OCI-LY3 (cell line): ENCODE measurements at regions not wholly inside any gene's neighbourhood (a gene's known extent, or its start where the extent isn't known, plus 50 kb on each side); places are given as distances from the start of the nearest gene placed in this dataset.
"Not testable (repeated sequence)": the region's sequence is repeated elsewhere in the genome, so short reads cannot be mapped to it uniquely, and the experiment has no call there.

Source experiments
- H2AFZ ChIP-seq: fragments of 200-600, 300-600 bp; shearing (Covaris generic); 2 replicates; pipeline ENCODE4 v1.6.0; 2014; ENCODE audit warnings: antibody characterized with exemption, low read depth, low read length
- H3K27ac ChIP-seq: fragments of 200-600, 300-600 bp; sonication (generic); 2 replicates; pipeline ENCODE4 v1.5.1; 2014; ENCODE audit warnings: mild to moderate bottlenecking, low read length, moderate library complexity, mixed read lengths
- H3K27me3 ChIP-seq: fragments of 200-600, 300-600 bp; sonication (generic); 2 replicates; pipeline ENCODE4 v1.6.1; 2014; ENCODE audit warnings: low read depth, low read length, mixed read lengths
- H3K36me3 ChIP-seq: fragments of 200-600, 300-600 bp; sonication (generic); replicated peaks from 2 replicates; pipeline ENCODE3; 2014; ENCODE audit warnings: low read depth, low read length, mixed read lengths
- H3K4me1 ChIP-seq: fragments of 300-600, 200-600 bp; sonication (generic); 2 replicates; pipeline ENCODE4 v1.6.1; 2014; ENCODE audit warnings: low read length, mixed read lengths
- H3K4me2 ChIP-seq: fragments of 200-600, 300-600 bp; sonication (generic); 2 replicates; pipeline ENCODE4 v1.6.1; 2014; ENCODE audit warnings: low read length, mixed read lengths
- H3K4me3 ChIP-seq: fragments of 300-600, 200-600 bp; sonication (generic); 2 replicates; pipeline ENCODE4 v1.5.1; 2014; ENCODE audit warnings: antibody characterized with exemption, mild to moderate bottlenecking, low read length, moderate library complexity
- H3K79me2 ChIP-seq: fragments of 300-600, 200-600 bp; shearing (Covaris generic); 2 replicates; pipeline ENCODE4 v1.6.1; 2014; ENCODE audit warnings: mild to moderate bottlenecking, low read length, mixed read lengths
- H3K9ac ChIP-seq: fragments of 300-600, 200-600 bp; shearing (Covaris generic); 2 replicates; pipeline ENCODE4 v1.6.0; 2014; ENCODE audit warnings: mild to moderate bottlenecking, low read length, moderate library complexity
- H3K9me3 ChIP-seq: fragments of 200-600, 300-600 bp; shearing (Covaris generic); 2 replicates; pipeline ENCODE4 v1.6.1; 2014; ENCODE audit warnings: low read length, mixed read lengths; ENCODE audit not compliant: insufficient read depth
- H4K20me1 ChIP-seq: fragments of 200-600, 300-600 bp; sonication (generic); 2 replicates; pipeline ENCODE4 v1.6.1; 2016; ENCODE audit warnings: low read length, mixed read lengths; ENCODE audit not compliant: insufficient read depth
- EZH2phosphoT487 ChIP-seq: fragments of 200-600 bp; shearing (Covaris generic); IDR thresholded peaks from 2 replicates; pipeline ENCODE4 v1.6.1; 2018; ENCODE audit warnings: antibody characterized with exemption, mixed run types, low read depth
- TF ChIP-seq, protein P1 (sequence below): fragments of 200-600, 300-600 bp; sonication (generic); IDR thresholded peaks from 2 replicates; pipeline ENCODE4 v1.5.1; 2014; ENCODE audit warnings: antibody characterized with exemption, low read length, low read depth

- Histone ChIP-seq H3K36me3 (no peaks in the 10 kb centered on the region), H3K4me1 (no peaks in the 10 kb centered on the region), H3K4me3 (no peak overlapping the region), H3K79me2 (no peaks in the 10 kb centered on the region), H3K27me3 (no peaks in the 10 kb centered on the region), H4K20me1 (no peaks in the 10 kb centered on the region), H3K27ac (no peak overlapping the region), H3K9me3 (no peaks in the 10 kb centered on the region), H3K9ac (no peak overlapping the region), H2AFZ (no peak overlapping the region), H3K4me2 (no peak overlapping the region)
- TF ChIP-seq EZH2phosphoT487 = no peak
- TF ChIP-seq, protein P1, sequence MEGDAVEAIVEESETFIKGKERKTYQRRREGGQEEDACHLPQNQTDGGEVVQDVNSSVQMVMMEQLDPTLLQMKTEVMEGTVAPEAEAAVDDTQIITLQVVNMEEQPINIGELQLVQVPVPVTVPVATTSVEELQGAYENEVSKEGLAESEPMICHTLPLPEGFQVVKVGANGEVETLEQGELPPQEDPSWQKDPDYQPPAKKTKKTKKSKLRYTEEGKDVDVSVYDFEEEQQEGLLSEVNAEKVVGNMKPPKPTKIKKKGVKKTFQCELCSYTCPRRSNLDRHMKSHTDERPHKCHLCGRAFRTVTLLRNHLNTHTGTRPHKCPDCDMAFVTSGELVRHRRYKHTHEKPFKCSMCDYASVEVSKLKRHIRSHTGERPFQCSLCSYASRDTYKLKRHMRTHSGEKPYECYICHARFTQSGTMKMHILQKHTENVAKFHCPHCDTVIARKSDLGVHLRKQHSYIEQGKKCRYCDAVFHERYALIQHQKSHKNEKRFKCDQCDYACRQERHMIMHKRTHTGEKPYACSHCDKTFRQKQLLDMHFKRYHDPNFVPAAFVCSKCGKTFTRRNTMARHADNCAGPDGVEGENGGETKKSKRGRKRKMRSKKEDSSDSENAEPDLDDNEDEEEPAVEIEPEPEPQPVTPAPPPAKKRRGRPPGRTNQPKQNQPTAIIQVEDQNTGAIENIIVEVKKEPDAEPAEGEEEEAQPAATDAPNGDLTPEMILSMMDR = no peak
These were observed 219.3 kb upstream of the HSF2 start for GRCh38 chr6:122180132-122180531.

DNA sequence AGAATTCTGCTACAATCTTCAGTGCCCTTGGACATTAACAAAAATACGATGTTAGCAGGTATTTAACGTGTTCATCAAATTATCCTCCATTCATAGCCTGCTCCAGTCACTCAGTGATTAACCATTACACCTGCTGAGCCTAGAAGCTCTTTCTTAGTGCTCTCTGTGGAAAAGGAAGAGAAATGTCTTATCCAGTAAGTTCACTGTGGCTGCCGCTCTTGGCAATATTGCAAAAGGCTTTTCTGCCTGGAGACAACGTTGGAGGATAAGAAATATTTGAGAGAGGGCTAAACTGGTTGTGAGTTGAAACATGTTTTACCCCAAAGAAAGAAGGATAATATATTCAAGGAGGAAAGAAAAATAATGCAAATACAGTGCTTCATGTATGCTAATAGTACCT, 217.4 kb upstream of the HSF2 start:
- no peaks in the 10 kb centered on the region for H3K4me1 ChIP-seq
- H3K9me3 ChIP-seq = no peaks in the 10 kb centered on the region
- no peaks in the 10 kb centered on the region for H3K36me3 ChIP-seq
- no peak overlapping the region for H2AFZ ChIP-seq
- no peak overlapping the region for H3K4me2 ChIP-seq
- TF ChIP-seq, protein P1 = no peak
- TF ChIP-seq EZH2phosphoT487 = no peak
- H3K79me2 ChIP-seq = no peaks in the 10 kb centered on the region
- H3K9ac ChIP-seq = no peak overlapping the region
- H3K27ac ChIP-seq = no peak overlapping the region
- H3K27me3 ChIP-seq = no peaks in the 10 kb centered on the region
- H4K20me1 ChIP-seq = no peaks in the 10 kb centered on the region
- H3K4me3 ChIP-seq = no peak overlapping the region

- no peak overlapping the region for H3K9ac ChIP-seq
- H3K36me3 ChIP-seq = no peaks in the 10 kb centered on the region
- TF ChIP-seq, protein P1 = peak; percentile 18; the same call in 1 of the 2 replicates
- TF ChIP-seq EZH2phosphoT487 = no peak
- no peaks in the 10 kb centered on the region for H3K79me2 ChIP-seq
- no peak overlapping the region for H3K27ac ChIP-seq
- no peaks in the 10 kb centered on the region for H3K4me1 ChIP-seq
- H3K4me3 ChIP-seq = no peak overlapping the region
- H2AFZ ChIP-seq = no peak overlapping the region
- no peak overlapping the region for H3K4me2 ChIP-seq
- H4K20me1 ChIP-seq = no peaks in the 10 kb centered on the region
- H3K27me3 ChIP-seq = no peaks in the 10 kb centered on the region
- H3K9me3 ChIP-seq = no peaks in the 10 kb centered on the region
These were observed 215.0 kb upstream of the HSF2 start for GRCh38 chr6:122184401-122184827.

DNA sequence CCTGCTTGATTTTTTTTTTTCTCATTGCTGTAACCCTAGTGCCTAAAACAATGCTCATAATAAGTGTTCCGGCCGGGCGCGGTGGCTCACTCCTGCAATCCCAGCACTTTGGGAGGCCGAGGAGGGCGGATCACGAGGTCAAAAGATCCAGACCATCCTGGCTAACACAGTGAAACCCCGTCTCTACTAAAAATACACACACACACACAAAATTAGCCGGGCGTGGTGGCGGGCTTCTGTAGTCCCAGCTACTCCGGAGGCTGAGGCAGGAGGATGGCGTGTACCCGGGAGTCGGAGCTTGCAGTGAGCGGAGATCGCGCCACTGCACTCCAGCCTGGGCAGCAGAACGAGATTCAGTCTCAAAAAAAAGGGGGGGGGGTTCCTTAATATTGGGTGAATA, 214.0 kb upstream of the HSF2 start:
- not testable (repeated sequence) for H3K4me3 ChIP-seq, H3K4me2 ChIP-seq, H3K27me3 ChIP-seq, H3K9me3 ChIP-seq, H3K36me3 ChIP-seq, H2AFZ ChIP-seq, H3K79me2 ChIP-seq, H3K27ac ChIP-seq, H3K4me1 ChIP-seq, H4K20me1 ChIP-seq, H3K9ac ChIP-seq

- Histone ChIP-seq H3K9ac (no peak overlapping the region), H2AFZ (no peak overlapping the region), H3K27me3 (no peaks in the 10 kb centered on the region), H3K4me2 (no peak overlapping the region), H3K4me1 (no peaks in the 10 kb centered on the region), H3K36me3 (no peaks in the 10 kb centered on the region), H3K9me3 (no peaks in the 10 kb centered on the region), H3K79me2 (no peaks in the 10 kb centered on the region), H4K20me1 (no peaks in the 10 kb centered on the region), H3K27ac (no peak overlapping the region), H3K4me3 (no peak overlapping the region)
- TF ChIP-seq, protein P1 = no peak
- TF ChIP-seq EZH2phosphoT487 = no peak
These were observed 212.3 kb upstream of the HSF2 start for GRCh38 chr6:122187186-122187585.
